Activated T-cell treated with anti-CD3 and anti-CD28 coated beads, Interleukin-2, amount 50 U/mL, for 48 hours (primary cell): ENCODE measurements at regions not wholly inside any gene's neighbourhood (a gene's known extent, or its start where the extent isn't known, plus 50 kb on each side); places are given as distances from the start of the nearest gene placed in this dataset.

Source experiments
- DNase-seq, 2 experiments: peaks; one replicate each; pipeline ENCODE4 v3.0.0-alpha.2; 2020

GRCh38 chr5:3654515-3654914 lies 58.9 kb downstream of the IRX1 start:
- no peak for DNase-seq

GRCh38 chr5:3656803-3657202 lies 61.2 kb downstream of the IRX1 start:
- no peak for DNase-seq

- DNase-seq: no peak
Observed at GRCh38 chr5:3657364-3658022, 61.9 kb downstream of the IRX1 start.

GRCh38 chr5:3658929-3659328 lies 63.3 kb downstream of the IRX1 start:
- no peak for DNase-seq

- no peak for DNase-seq
Observed at GRCh38 chr5:3659907-3660306, 64.3 kb downstream of the IRX1 start.

- DNase-seq: no peak
Observed at GRCh38 chr5:3660630-3661029, 65.0 kb downstream of the IRX1 start.

- no peak for DNase-seq
Observed at GRCh38 chr5:3661755-3662296, 66.2 kb downstream of the IRX1 start.

GRCh38 chr5:3662344-3662743 lies 66.7 kb downstream of the IRX1 start:
- DNase-seq: no peak

- no peak for DNase-seq
Observed at GRCh38 chr5:3671337-3671736, 75.7 kb downstream of the IRX1 start.

GRCh38 chr5:3678801-3679200 lies 83.2 kb downstream of the IRX1 start:
- DNase-seq: no peak

- DNase-seq: no peak
Observed at GRCh38 chr5:3680821-3681220, 85.2 kb downstream of the IRX1 start.

GRCh38 chr5:3684118-3684517 lies 88.5 kb downstream of the IRX1 start:
- no peak for DNase-seq

GRCh38 chr5:3684771-3685354 lies 89.2 kb downstream of the IRX1 start:
- DNase-seq: no peak

- DNase-seq: no peak
Observed at GRCh38 chr5:3694819-3695218, 99.2 kb downstream of the IRX1 start.

GRCh38 chr5:3695818-3696217 lies 100.2 kb downstream of the IRX1 start:
- DNase-seq: no peak

GRCh38 chr5:3698412-3698811 lies 102.8 kb downstream of the IRX1 start:
- DNase-seq: no peak

GRCh38 chr5:3701694-3702093 lies 106.1 kb downstream of the IRX1 start:
- DNase-seq: no peak

- no peak for DNase-seq
Observed at GRCh38 chr5:3704661-3705060, 109.0 kb downstream of the IRX1 start.

- DNase-seq: no peak
Observed at GRCh38 chr5:3709068-3709716, 113.6 kb downstream of the IRX1 start.

- DNase-seq: no peak
Observed at GRCh38 chr5:3709717-3710348, 114.2 kb downstream of the IRX1 start.

GRCh38 chr5:3715062-3715461 lies 119.4 kb downstream of the IRX1 start:
- DNase-seq: no peak

- DNase-seq: no peak
Observed at GRCh38 chr5:3729631-3730030, 134.0 kb downstream of the IRX1 start.

GRCh38 chr5:3734632-3735031 lies 139.0 kb downstream of the IRX1 start:
- no peak for DNase-seq

- no peak for DNase-seq
Observed at GRCh38 chr5:3736466-3736865, 140.8 kb downstream of the IRX1 start.
